Activated naive CD8-positive, alpha-beta T cell (primary cell): ENCODE measurements at regions not wholly inside any gene's neighbourhood (a gene's known extent, or its start where the extent isn't known, plus 50 kb on each side); places are given as distances from the start of the nearest gene placed in this dataset.
"Not testable (repeated sequence)": the region's sequence is repeated elsewhere in the genome, so short reads cannot be mapped to it uniquely, and the experiment has no call there.

ENCODE experiments used
- H3K27ac Mint-ChIP-seq: one replicate; pipeline ENCODE4 v1.8.0; 2021; ENCODE audit warnings: mixed read lengths
- H3K27me3 Mint-ChIP-seq: one replicate; pipeline ENCODE4 v1.8.0; 2021; ENCODE audit warnings: mixed read lengths
- H3K36me3 Mint-ChIP-seq: one replicate; pipeline ENCODE4 v1.8.0; 2021; ENCODE audit warnings: mixed read lengths
- H3K4me1 Mint-ChIP-seq: one replicate; pipeline ENCODE4 v1.8.0; 2021; ENCODE audit warnings: low read depth, mixed read lengths
- H3K4me3 Mint-ChIP-seq: one replicate; pipeline ENCODE4 v1.8.0; 2021; ENCODE audit warnings: mild to moderate bottlenecking, mixed read lengths
- H3K9me3 Mint-ChIP-seq: one replicate; pipeline ENCODE4 v1.8.0; 2021; ENCODE audit warnings: low read depth, mixed read lengths

- Mint-ChIP-seq H3K9me3 (no peaks in the 10 kb centered on the region), H3K27me3 (no peaks in the 10 kb centered on the region), H3K4me1 (no peaks in the 10 kb centered on the region), H3K4me3 (no peak overlapping the region), H3K36me3 (no peaks in the 10 kb centered on the region), H3K27ac (no peak overlapping the region)
Observed at GRCh38 chr16:58904291-58904690, 170.2 kb upstream of the GOT2 start.

DNA sequence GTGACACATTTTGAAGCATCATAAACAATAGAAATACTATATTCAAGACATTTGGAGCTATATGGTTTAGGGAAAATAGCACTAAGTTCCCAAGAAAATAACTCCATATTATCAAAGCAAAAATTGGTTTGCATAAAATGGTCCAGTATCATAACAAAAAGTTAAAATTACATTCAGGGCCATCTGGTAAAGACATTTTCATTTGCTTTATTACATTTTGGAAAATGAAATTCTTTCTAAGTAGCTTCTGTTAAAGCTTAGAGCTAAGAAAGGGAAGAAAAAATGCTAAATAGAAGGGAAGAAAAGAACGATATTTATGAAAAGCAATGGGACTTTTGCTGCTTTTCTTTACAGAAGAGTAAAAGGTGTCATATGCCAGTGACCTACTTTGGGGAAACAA lies 155.4 kb upstream of the GOT2 start:
- no peaks in the 10 kb centered on the region for H3K4me1 Mint-ChIP-seq
- H3K36me3 Mint-ChIP-seq, result no peaks in the 10 kb centered on the region
- H3K27me3 Mint-ChIP-seq, result peaks cover 5% of the 10 kb centered on the region
- H3K9me3 Mint-ChIP-seq, result peaks cover 4% of the 10 kb centered on the region
- no peak overlapping the region for H3K4me3 Mint-ChIP-seq
- no peak overlapping the region for H3K27ac Mint-ChIP-seq

DNA sequence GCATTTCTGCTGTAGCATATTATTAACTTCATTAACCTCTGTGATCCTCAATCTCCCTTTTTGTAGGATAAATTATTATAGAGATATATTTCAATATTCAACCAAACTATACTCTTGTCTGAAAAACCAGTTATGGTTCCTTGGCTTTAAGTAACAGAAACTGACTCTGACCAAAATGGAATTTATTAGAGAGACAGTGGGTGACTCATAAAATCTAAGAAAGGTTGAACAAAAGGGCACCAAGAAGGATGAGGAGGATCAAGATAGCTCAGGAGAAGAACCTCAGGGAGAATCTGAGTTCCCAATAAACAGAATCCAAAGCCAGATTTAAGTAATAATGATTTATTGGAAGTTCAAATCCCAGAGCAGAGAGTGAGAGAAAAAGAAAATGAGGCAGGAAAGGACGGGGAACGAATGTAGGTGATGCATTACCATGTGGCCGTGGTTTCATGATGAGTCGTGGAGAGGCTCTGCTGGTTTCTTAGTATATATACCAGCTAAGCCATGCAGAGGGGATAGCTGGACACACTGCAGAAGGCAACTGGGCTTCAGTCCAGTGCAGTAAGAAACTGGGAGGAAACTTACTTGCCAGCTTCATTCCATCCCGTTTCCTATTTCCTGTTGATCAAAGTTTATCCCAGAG lies 151.5 kb upstream of the GOT2 start:
- Mint-ChIP-seq H3K27me3 (peaks cover 15% of the 10 kb centered on the region), H3K4me1 (no peaks in the 10 kb centered on the region), H3K36me3 (no peaks in the 10 kb centered on the region), H3K4me3 (no peak overlapping the region), H3K9me3 (no peaks in the 10 kb centered on the region), H3K27ac (no peak overlapping the region)

GRCh38 chr16:58884141-58884540 lies 150.0 kb upstream of the GOT2 start:
- Mint-ChIP-seq H3K27ac (no peak overlapping the region), H3K4me3 (no peak overlapping the region), H3K36me3 (peaks cover 4% of the 10 kb centered on the region), H3K27me3 (peaks cover 19% of the 10 kb centered on the region), H3K4me1 (no peaks in the 10 kb centered on the region), H3K9me3 (peaks cover 4% of the 10 kb centered on the region)

DNA sequence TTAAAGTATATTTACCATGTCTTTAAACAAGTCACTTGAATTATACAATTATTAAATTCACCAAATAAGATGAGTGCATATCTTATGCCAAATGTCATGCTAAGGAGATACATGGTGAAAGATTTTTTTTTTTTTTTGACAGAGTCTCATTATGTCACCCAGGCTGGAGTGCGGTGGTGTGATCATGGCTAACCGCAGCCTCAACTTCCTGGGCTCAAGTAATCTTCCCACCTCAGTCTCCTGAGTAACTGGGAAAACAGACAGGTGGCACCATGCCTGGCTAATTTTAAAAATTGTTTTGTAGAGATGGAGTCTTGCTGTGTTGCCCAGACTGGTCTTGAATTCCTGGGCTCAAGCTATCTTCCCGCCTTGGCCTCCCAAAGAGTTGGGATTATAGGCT lies 149.0 kb upstream of the GOT2 start:
- Mint-ChIP-seq H3K9me3 (peaks cover 6% of the 10 kb centered on the region), H3K27ac (no peak overlapping the region), H3K27me3 (peaks cover 19% of the 10 kb centered on the region), H3K36me3 (peaks cover 4% of the 10 kb centered on the region), H3K4me3 (no peak overlapping the region), H3K4me1 (no peaks in the 10 kb centered on the region)

DNA sequence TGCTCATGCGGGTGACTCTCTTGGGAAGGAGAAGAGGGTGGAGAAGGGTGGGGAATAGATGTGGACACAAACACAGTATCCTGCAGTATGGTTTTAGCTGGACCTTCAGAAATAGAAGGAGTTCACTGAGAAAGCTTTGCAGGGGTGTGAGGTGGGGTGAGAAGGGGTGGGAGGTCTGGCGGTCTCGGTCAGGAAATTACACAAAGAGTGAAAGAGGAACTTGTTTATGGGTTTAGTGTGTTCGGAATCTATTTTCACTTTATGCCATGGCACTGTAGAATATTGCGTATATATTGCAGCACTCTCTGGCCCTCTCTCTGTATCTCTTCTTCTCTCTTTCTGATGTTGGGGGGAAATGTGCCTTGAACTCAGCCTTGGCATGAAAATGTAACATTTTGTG lies 148.2 kb upstream of the GOT2 start:
- no peaks in the 10 kb centered on the region for H3K4me1 Mint-ChIP-seq
- H3K36me3 Mint-ChIP-seq, result peaks cover 4% of the 10 kb centered on the region
- H3K27me3 Mint-ChIP-seq, result peaks cover 21% of the 10 kb centered on the region
- H3K4me3 Mint-ChIP-seq, result no peak overlapping the region
- no peak overlapping the region for H3K27ac Mint-ChIP-seq
- H3K9me3 Mint-ChIP-seq, result peaks cover 6% of the 10 kb centered on the region

GRCh38 chr16:58878641-58879040 lies 144.5 kb upstream of the GOT2 start:
- H3K27me3 Mint-ChIP-seq, result peaks cover 21% of the 10 kb centered on the region
- H3K36me3 Mint-ChIP-seq, H3K9me3 Mint-ChIP-seq, H3K4me1 Mint-ChIP-seq, H3K4me3 Mint-ChIP-seq, H3K27ac Mint-ChIP-seq: not testable (repeated sequence)

- H3K27ac Mint-ChIP-seq, result no peak overlapping the region
- no peaks in the 10 kb centered on the region for H3K9me3 Mint-ChIP-seq
- no peaks in the 10 kb centered on the region for H3K4me1 Mint-ChIP-seq
- no peak overlapping the region for H3K4me3 Mint-ChIP-seq
- H3K27me3 Mint-ChIP-seq, result peaks cover 4% of the 10 kb centered on the region
- no peaks in the 10 kb centered on the region for H3K36me3 Mint-ChIP-seq
Observed at GRCh38 chr16:58866935-58867334, 132.8 kb upstream of the GOT2 start.

DNA sequence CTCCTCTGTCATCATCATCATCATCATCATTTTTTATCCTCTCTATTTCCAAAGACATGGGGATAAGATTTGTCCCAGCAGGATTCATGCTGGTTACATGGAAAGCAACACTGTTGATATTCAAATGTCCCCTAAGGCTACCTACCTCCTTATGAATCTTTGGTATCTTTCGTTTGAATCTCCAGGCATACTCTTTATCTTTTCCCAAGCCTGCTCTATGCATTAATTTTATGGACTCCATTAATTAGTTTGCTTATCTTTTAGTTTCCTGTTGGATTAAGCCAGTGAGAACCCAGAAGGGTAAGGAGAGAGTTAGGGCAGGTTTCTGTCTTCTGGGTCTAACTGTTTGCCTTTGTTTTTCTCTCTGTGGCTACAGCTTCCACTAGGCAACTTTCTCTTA lies 129.6 kb upstream of the GOT2 start:
- H3K27me3 Mint-ChIP-seq, result peaks cover 7% of the 10 kb centered on the region
- H3K36me3 Mint-ChIP-seq, result no peaks in the 10 kb centered on the region
- no peaks in the 10 kb centered on the region for H3K9me3 Mint-ChIP-seq
- H3K27ac Mint-ChIP-seq, result no peak overlapping the region
- no peak overlapping the region for H3K4me3 Mint-ChIP-seq
- no peaks in the 10 kb centered on the region for H3K4me1 Mint-ChIP-seq

GRCh38 chr16:58863042-58863441 lies 128.9 kb upstream of the GOT2 start:
- Mint-ChIP-seq H3K27ac (no peak overlapping the region), H3K27me3 (peaks cover 9% of the 10 kb centered on the region), H3K36me3 (no peaks in the 10 kb centered on the region), H3K4me3 (no peak overlapping the region), H3K9me3 (no peaks in the 10 kb centered on the region), H3K4me1 (no peaks in the 10 kb centered on the region)

DNA sequence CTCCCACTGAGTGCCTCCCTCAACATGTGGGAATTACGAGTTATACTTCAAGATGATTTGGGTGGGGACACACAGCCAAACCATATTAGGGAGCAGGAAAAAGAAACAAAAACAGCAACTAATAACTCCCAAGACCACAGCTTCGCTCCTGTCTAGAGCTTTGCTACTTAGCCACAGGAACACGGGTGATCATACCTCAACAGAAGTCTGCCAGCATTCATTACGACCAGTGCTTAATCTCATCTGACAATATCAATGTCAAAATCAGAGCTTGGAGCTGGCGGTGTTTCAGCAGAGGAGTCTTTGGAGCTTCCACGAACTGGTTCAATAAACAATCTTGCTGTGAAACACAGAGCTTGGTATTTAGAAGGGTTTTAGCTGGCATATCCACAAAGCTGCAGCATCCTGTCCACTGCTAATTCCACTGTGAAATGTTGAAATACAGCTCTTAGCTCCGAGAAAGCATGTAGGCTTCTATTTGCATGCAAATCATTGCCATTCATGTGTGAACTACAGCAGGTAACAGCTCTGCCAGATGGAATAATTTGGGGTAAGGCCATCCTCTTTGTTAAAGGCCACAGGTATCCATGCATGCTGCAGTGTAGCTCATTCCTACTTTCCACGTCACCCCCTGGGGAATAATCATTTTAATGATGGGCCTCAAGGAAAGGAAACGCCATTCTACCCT lies 128.4 kb upstream of the GOT2 start:
- Mint-ChIP-seq H3K4me3 (no peak overlapping the region), H3K9me3 (no peaks in the 10 kb centered on the region)

DNA sequence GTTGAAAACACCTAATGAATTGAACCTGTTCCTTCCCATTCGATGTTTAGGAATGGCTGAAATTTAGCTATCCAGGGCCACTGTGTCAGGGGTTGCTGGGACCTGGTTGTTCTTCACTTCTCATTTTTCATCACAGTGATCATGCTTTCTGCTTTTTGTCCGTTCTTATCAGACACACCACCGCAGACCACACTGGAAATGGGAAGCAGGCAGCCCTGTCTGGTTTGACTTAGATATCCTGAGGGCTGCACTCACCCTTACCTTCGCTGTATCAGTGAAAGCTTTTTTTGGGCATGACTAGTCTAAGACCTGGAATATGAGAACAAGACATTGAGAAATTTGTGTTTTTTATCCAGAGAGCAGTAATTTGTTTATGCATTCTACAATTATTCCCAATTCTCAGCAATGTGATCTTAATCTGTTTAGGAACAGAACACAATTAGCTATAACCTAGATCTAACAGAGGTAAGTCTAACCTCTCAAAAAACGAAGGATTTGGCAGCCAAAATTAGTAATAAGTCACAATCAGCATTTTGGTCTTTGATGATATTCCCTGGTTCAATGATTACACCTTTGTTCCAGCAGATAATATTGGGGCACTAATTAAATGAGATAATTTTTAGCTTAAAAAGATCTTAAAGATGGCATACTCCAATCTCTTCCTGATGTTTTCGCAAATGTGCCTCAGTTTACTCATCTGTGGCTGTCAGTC lies 126.0 kb upstream of the GOT2 start:
- H3K27ac Mint-ChIP-seq, result no peak overlapping the region
- no peaks in the 10 kb centered on the region for H3K9me3 Mint-ChIP-seq
- no peak overlapping the region for H3K4me3 Mint-ChIP-seq
- H3K36me3 Mint-ChIP-seq, result no peaks in the 10 kb centered on the region
- H3K27me3 Mint-ChIP-seq, result peaks cover 9% of the 10 kb centered on the region
- no peaks in the 10 kb centered on the region for H3K4me1 Mint-ChIP-seq

More for the DNA sequence above, 128.4 kb upstream of the GOT2 start:
- no peaks in the 10 kb centered on the region for H3K4me1 Mint-ChIP-seq
- H3K27ac Mint-ChIP-seq, result no peak overlapping the region
- no peaks in the 10 kb centered on the region for H3K36me3 Mint-ChIP-seq
- H3K27me3 Mint-ChIP-seq, result peaks cover 9% of the 10 kb centered on the region

- not testable (repeated sequence) for H3K36me3 Mint-ChIP-seq, H3K4me3 Mint-ChIP-seq, H3K27ac Mint-ChIP-seq, H3K4me1 Mint-ChIP-seq, H3K27me3 Mint-ChIP-seq, H3K9me3 Mint-ChIP-seq
Observed at GRCh38 chr16:58858577-58858976, 124.5 kb upstream of the GOT2 start.

- Mint-ChIP-seq H3K4me3 (no peak overlapping the region), H3K27me3 (peaks cover 5% of the 10 kb centered on the region), H3K27ac (no peak overlapping the region)
Observed at GRCh38 chr16:58855291-58855863, 121.3 kb upstream of the GOT2 start.

More at GRCh38 chr16:58855291-58855863, 121.3 kb upstream of the GOT2 start:
- no peaks in the 10 kb centered on the region for H3K4me1 Mint-ChIP-seq
- no peaks in the 10 kb centered on the region for H3K36me3 Mint-ChIP-seq
- H3K9me3 Mint-ChIP-seq, result no peaks in the 10 kb centered on the region
